ENCODE measurements at regions not wholly inside any gene's neighbourhood (a gene's known extent, or its start where the extent isn't known, plus 50 kb on each side); places are given as distances from the start of the nearest gene placed in this dataset.

DNA sequence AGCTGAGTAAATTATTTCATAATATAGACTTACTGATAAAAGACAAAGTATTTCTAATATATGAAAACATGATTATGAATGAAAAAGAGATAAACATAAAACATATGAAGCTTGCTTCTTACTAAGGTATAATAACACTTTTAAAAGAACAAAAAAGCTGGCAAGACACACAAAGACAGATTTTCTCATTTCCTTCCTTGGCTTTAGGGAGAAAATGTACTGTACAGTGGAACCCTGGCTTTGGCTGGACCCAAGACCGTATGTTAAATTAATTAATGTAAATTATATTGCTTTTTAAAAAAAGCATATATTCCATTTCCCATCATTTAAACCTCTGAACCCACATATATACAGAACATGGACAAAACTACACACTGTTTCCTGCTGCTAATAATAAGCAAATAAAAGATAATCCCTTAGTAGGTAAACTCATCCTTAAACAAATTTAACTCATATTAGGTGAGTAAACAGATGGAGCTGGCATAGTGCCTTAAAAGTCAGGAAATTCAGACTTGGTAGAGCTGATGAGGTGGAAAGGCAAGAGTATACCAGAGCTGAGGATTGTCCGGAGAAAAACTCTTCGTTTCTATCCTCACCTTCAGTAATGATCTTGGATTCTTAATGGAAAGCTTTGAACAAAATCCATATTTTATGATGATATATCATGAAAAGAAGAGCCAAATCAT, 1016.4 kb upstream of the KCND2 start:
- TF ChIP-seq, protein P1, sequence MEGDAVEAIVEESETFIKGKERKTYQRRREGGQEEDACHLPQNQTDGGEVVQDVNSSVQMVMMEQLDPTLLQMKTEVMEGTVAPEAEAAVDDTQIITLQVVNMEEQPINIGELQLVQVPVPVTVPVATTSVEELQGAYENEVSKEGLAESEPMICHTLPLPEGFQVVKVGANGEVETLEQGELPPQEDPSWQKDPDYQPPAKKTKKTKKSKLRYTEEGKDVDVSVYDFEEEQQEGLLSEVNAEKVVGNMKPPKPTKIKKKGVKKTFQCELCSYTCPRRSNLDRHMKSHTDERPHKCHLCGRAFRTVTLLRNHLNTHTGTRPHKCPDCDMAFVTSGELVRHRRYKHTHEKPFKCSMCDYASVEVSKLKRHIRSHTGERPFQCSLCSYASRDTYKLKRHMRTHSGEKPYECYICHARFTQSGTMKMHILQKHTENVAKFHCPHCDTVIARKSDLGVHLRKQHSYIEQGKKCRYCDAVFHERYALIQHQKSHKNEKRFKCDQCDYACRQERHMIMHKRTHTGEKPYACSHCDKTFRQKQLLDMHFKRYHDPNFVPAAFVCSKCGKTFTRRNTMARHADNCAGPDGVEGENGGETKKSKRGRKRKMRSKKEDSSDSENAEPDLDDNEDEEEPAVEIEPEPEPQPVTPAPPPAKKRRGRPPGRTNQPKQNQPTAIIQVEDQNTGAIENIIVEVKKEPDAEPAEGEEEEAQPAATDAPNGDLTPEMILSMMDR (IDR thresholded peaks at IDR 0.05), result no peak
- TF ChIP-seq EZH2 (IDR thresholded peaks at IDR 0.05; ENCODE audit: borderline replicate concordance, insufficient read depth, low read depth, low read length, poor library complexity, severe bottlenecking), result no peak
